Stimulated activated naive CD8-positive, alpha-beta T cell treated with anti-CD3 and anti-CD28 coated beads, Interleukin-15, Interleukin-2, amounts not matched to agents 100 U/mL and 50 U/mL, for 24 hours (primary cell): ENCODE measurements at regions not wholly inside any gene's neighbourhood (a gene's known extent, or its start where the extent isn't known, plus 50 kb on each side); places are given as distances from the start of the nearest gene placed in this dataset.

Experiments
- ATAC-seq: fragments of 150-1000 bp; cut with Tn5 transposase; one replicate; pipeline ENCODE4 v1.10.0; 2021
- DNase-seq: peaks from one replicate; pipeline ENCODE4 v3.0.0; 2021

DNA sequence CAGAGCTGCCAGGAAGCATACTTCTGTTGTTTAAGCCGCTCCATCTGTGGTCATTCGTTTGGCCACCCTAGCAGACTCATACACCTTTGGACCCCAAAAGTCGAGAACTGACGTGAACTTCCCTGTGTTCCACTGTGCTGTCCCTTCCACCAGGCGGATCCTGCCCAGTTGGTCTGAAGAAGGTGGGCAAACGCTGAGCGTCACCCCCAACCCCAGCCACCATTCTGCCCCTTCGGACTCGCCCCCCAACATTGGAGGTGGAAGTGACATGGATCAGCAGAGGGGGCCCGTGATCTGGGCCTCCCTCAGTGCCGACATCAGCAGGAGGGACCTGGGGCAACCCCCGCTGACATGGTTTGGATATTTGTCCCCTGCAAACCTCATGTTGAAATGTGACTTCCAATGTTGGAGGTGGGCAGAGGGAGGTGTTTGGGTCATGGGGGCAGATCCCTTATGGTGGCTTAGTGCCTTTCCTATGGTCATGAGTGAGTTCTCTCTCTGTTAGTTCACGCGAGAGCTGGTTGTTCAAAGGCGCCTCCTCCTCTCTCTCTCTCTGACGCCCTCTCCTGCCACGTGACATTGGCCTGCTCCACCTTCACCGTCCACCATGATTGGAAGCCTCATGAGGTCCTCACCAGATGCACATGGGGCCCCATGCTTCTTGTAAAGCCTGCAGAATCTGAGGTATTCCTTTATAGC, 93.6 kb upstream of the ZNF507 start:
- no peak for DNase-seq
- ATAC-seq: no peak

DNA sequence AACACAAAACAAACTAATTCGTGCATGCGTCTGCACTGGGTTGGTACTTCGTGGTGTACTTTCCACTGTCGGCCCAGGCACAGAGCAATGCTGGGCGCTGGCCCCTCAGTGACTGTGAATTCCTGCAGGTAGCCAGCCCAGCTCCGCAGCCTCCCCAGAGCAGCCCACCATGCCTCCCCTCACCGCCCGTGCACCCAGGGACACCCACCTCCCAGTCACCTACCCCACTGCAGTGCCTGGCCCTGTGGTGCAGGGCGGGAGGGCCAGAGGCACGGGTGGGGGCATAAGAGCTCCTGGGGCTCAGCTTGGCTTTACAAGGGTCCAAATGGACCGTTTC, 93.1 kb upstream of the ZNF507 start:
- ATAC-seq (no peak), DNase-seq (no peak)

DNA sequence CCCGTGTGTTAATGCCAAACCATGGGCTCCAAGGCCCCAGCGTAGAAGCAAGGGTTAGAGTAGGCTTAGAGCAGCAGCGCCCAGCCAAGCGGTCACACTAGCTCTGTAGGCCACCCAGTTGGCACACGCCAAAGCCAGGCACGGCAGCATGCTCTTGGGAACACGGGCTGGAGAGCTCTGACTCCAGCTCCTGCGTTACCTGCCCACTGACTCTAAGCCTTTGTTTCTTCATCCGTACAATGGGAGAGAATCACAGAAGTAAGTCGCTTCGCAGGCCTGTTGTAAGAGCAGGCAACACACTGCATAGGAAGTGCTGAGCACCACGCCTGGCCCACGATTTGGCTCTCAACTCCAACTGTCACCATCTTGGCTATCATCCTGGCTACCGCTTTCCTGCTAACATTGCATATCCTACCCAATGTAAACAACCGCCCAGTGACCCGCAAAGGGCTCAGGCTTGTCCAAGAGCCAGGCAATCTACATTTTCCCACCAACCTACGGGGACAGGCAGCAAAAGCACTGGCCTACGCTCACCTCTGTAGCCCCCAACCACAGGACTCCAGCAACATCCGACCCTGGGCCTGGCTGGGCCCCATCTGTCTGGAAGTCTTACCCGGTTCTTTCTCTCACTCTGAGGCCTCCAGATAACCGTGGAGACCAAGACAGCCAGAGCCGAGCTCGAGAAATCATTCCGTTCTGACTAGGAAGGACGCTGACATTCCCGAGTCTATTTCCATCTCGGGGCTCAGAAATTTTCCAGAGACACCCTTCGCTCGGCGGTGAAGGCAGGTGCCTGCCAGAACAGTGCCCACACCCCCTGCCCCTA, 91.5 kb upstream of the ZNF507 start:
- ATAC-seq (no peak), DNase-seq (no peak)

DNA sequence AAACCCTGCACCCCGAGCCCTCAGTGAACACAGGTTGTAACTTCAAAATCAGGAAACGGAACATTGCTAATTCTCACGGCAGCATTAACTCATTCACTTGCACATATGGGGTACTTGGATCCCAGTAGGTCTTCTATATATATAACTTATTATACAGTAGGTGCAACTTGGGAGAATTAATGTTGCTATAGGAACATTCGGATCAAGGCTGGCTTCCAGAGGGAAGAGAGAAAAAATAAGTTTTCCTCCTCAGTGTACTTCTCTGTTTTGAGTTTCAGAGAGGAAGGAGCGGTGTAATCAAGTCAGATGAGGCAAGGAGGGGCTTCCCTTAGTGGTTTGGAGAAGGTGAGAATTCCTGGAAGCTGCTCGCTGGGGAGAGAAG, 90.9 kb upstream of the ZNF507 start:
- DNase-seq (no peak), ATAC-seq (no peak)

DNA sequence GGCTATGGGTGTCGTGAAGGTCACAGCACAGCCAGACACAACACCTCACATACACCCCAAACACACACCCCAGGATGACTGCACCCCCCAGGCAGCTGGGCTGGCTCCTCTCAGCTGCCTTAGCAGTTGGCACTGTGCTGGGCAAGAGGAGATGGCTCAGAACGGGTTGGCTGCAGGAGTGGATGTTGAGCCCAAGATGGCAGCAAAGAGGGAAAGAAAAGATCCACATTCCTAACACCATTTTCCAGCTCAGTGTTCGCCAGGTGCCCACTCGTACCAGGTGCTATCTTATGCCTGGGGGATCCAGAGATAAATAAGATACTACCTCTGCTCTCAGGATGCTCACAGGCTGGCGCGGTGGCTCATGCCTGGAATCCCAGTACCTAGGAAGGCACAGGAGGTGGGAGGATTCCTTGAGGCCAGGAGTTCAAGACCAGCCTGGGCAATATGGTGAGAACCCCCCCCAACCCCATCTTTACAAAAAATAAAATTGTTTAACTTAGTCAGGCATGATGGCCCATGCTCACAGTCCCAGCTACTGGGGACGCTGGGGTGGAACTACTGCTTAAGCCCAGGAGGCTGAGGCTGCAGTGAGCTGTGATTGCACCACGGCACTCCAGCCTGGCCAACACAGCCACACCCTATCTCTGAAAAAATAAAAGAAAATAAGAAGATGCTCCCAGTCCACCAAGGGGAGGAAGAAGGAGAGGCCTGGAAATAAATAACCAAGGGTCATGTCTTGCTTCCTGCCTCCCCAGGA, 89.7 kb upstream of the ZNF507 start:
- DNase-seq (no peak), ATAC-seq (no peak)

DNA sequence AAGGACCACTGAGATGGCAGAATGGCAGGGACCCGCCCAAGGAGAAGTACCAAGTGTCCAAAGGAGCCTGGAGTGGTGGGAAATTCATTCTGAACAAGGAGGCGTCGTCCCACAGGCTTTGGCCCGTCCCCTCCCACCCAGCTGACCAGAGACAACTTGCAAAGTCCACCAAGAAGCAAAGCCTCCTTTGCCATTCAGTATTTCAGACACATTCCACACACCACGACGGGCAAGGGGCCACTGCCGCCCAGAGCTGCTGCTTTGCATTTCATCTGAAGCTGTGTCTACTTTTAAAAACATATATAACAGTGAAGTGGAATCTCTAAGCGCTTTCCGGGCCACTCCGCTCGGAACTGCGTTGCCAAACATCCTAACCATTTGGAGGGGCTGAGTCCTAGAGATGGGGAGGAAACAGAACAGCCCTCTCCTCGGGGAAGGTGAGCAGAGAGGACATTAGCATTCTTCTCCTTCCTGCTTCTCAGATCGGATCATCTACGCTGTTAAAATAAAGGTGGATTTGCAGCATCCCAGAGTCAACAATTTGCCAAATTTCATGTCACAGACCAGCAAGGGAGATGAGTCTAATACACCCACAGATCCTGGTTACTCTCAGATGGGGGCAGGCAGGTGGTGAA, 89.0 kb upstream of the ZNF507 start:
- ATAC-seq: no peak
- DNase-seq: no peak

DNA sequence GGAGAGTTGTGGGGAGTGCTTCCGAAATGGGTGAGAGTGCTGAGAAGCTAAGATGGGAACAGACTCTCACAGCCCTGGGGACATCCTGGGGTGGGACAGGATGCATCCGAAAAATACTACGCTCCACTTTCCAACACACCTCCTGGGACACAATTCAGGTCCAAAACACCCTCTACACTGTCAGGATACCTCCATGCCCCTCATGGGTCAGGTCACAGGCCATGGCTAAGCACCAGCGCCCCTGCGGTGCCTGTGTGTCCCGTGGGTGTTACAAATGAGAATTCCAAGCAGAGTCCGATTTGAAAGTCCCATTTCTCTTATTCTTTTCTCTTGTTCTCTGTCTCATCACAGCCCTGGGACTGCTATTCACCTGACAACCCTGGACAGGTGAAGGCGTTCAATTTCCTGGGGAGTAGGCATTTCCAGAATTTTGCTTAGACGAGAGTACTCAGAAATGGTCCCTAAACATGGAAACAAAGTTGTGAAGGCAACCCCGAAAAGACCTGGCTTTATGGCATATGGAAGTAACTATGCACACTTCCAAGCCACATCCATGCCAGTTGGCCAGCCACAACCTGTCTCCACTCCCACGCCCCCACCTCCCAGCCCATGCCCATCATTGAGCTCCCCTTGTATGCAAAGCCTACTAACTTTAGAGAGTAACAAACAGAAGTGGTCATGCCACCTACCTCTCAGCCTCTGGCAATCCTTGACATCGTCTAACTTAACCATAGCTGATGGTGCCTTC, 87.9 kb upstream of the ZNF507 start:
- ATAC-seq (no peak), DNase-seq (no peak)

DNA sequence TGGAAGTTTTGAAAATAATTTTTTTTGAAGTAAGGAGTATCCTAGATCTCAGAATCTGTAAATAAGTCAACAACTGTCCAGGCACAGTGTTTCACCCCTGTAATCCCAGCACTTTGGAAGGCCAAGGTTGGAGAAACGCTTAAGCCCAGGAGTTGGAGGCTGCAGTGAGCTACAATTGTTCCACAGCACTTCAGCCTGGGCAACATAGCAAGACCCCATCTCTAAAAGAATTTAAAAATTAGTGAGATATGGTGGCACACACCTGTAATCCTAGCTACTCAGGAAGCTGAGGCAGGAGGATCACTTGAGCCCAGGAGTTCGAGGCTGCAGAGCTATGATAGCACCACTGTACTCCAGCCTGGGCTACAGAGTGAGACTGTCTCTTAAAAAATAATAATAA, 87.2 kb upstream of the ZNF507 start:
- DNase-seq (no peak), ATAC-seq (no peak)

DNA sequence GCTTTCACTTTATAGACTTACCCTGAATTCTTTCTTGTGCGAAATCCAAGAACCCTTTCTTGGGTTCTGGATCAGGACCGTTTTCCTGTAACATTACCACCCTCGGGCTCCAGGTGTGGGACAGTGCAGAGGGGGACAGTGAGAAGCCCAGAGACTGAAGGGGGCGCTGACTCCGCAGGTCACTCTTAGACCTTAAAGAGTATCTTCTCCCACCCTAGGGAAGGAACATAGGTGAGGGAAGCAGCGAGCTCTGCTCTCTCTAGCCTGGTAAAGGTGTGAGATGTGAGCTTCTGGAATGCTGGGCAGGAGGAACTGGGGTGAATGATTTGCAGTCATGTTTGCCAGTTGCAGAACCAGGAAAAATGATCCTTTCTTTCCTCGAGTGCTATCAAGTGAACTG, 80.8 kb upstream of the ZNF507 start:
- ATAC-seq: no peak
- DNase-seq: no peak

DNA sequence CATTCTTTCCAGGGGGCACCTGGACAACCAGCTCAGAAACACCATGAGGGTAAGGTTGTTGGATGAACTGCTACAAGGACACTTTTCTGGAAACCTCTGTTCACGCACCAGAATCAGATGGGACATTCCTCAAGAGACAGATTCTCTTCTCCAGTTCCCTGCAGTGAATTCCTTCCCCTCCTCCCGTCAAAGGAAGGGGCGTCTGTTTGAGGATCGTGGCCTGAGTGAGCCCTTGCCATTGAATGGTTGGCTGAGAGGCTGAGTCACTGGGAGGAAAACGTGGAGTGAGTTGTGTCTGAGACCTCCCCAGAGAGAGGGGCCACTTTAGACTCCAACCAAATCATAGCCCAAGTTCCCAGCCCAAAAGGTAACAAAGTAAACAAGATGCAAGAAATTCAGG, 79.4 kb upstream of the ZNF507 start:
- ATAC-seq: no peak
- no peak for DNase-seq

DNA sequence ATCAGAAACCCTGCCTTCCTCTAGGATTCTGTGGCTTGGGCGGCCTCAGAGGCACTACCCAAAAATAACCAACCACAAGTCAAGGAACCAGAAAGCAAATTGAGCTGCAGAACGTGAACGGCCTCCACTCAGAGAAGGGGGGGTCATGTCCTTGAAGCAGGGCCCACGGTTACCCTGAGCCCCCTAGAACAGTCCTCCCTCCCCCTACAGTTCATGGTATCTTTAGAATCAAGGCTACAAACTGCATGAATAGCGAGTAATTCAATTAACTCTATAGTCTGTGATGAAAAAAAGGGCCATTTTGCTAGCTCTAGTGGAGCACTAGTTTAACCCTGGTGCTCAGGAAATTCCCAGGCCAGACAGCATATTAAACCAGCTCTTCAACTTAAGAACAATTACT, 79.0 kb upstream of the ZNF507 start:
- ATAC-seq: no peak
- DNase-seq: no peak

DNA sequence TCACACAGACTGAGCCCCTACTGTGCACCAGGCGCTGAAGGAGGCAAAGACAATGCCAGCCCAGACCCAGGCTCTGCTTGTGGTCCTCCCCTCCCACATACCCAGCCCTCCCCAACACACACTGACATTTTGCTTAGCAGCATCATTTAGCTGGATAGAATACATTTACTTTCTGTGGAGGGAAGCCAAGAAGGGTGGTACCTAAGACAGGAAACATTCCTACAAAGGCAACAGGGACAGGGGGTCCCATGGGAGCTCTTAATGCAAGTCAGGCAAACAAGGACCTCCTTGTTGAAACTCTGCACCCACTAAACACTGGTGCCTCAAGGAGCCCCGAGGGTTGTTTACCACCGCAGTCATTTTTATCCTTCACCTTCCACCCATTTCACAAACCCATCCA, 77.0 kb upstream of the ZNF507 start:
- DNase-seq: no peak
- no peak for ATAC-seq

DNA sequence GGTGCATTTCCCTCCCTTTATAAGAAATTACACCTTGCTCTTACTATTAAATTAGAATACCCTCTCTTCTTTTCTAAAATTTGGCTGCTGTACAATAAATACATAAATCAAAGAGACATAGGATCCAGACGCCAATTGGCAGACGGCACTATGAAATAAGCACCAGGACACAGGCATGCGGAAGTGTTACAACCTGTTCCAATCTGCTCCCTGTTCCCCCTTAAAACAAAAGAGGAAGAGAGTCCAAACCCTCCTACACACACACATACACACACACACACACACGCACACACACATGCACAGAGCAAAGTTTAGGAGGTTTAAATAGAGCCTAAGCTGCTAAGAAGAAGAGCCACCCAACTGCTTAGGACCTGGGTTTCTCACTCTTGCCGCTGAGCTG, 75.6 kb upstream of the ZNF507 start:
- DNase-seq: no peak
- no peak for ATAC-seq

DNA sequence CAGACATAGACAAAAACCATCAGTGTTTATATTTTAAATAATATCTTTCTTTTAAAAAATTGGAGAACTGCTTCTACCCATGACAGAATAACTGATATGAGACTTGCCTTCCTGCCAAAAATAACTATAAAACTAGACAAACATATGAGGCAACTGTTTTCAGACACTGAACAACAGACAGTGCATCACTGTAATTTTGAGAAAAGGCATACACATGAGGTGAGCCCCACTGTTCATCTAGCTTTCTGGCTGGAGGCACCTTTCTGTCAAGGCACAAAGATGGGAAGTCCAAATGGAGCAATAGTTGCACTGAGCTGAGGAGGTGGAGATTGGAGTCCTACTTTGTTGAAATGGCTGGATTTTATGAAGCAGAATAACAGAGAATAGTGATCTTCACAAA, 71.9 kb upstream of the ZNF507 start:
- ATAC-seq: no peak
- DNase-seq: no peak

DNA sequence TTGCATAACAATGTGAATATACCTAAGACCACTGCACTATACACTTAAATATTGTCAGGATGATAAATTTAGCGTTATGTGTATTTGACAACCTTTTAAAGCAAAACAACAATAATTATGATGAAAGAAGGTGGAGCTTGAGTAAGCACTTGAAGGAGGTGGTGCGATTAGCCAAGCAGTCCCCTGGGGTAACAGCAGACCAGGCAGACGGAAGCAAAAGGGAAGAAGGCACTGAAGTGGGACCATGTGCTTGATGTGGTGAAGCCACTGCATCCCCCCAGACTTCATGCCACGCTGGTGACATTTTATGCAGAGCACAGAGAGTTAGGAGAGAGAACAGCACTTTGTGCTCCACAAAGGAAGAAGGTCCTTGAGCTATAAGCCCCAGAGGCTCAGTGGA, 58.3 kb upstream of the ZNF507 start:
- no peak for DNase-seq
- no peak for ATAC-seq

DNA sequence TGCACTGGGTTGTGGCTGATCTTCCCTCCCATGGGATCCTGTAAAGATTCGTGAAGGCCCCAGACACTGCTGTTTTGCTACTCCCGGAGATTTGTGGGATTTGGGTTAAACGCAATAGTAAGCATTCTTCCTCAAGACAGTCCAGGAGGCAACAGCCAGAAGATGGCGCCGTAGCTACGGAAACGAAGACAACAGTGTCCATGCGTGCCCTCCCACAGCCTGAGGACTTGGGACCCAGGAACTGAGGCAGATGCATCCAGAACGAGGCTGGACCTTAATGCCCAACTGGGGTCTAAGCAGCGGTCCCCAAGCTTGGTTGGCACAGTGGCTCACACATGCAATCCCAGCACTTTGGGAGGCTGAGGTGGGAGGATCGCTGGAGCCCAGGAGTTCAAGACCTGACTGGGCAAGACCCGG, 57.6 kb upstream of the ZNF507 start:
- ATAC-seq (no peak), DNase-seq (peak; percentile 28)

DNA sequence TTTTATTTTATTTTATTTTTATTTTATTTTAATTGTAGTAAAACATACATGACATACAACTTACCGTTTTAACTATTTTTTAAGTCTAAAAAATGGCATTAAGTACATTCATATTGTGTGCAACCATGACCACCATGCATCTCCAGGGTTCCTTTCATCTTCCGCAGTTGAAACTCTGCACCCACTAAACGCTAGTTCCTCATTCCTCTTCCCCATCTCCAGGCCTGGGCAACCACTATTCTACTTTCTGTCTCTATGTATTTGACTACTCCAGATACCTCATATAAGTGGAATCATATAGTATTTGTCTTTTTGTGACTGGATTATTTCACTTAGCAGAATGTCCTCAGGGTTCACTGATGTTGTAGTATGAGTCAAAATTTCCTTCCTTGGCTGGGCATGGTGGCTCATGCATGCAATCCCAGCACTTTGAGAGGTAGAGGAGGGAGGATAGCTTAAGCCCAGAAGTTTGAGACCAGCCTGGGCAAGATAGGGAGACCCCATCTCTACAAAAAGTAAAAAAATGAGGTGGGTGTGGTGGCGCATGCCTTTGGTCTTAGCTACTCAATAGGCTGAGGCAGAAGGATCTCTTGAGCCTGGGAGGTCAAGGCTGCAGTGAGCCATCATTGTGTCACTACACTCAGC, 55.7 kb upstream of the ZNF507 start:
- DNase-seq: no peak
- ATAC-seq: no peak

DNA sequence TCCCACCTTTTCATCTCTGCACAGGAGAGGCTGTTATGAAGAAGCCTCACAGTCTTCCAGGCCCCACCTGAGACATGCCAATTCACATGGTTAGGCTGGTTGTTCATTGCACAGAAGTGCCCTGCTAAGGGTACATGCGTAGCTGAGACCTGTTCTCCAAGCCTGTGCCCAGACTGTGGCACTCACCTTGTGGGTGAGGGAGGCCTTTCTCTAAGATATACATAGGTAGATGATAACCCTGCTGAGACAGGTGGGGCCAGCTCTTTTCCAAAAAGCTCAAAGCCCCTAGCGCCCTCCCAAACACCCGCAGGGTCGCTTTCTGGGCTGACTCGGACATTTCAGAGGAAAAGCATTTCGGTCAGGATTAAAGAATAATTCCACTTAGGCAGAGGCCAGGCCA, 53.5 kb upstream of the ZNF507 start:
- no peak for ATAC-seq

DNA sequence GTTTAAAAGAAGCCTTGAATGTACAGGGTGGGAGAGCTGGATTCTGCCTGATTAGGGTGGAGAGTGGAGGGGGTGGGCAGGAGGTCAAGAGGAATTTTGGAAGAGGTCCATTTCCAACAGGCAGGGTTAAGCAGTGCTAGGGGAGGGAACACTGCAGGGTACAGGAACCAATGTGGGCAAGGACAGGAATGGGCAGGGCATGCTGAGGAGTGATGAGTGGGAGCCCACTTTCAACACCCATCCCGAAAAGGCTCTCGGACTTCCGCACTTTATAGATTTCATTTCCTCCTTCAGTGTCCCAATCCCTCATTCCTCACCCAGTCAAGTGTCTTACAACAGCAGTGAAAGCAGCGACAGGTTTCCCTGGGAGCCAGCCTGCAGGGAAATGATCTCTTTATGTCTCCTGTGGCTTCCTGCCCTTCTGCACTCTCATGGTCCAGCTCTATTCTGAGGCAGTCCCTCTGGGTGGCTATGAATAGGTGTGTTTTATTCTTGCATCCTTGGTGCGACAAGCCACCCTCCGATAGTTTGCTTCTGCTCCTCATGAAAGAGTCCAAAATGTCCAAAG, 50.5 kb upstream of the ZNF507 start:
- ATAC-seq (no peak), DNase-seq (no peak)

More for the DNA sequence above, 53.5 kb upstream of the ZNF507 start:
- DNase-seq: no peak
